ENCODE measurements at regions not wholly inside any gene's neighbourhood (a gene's known extent, or its start where the extent isn't known, plus 50 kb on each side); places are given as distances from the start of the nearest gene placed in this dataset.

GRCh38 chr7:52980129-52980528, 55.3 kb upstream of the POM121L12 start:
- ATAC-seq (no peak), DNase-seq (no peak)
- Histone ChIP-seq H3K27me3 (ENCODE audit: control insufficient read depth, insufficient read depth) (no peaks in the 10 kb centered on the region), H3K4me3 (ENCODE audit: low read length) (no peak overlapping the region), H3K27ac (ENCODE audit: low read length) (no peak overlapping the region), H3K9me3 (ENCODE audit: control insufficient read depth, low read length) (peaks cover under 1% of the 10 kb centered on the region), H3K4me1 (ENCODE audit: control insufficient read depth, insufficient read depth, low read length) (no peaks in the 10 kb centered on the region)
- intact Hi-C loops (cut with DNase I) = no loop called here

GRCh38 chr7:52973126-52973525, 62.3 kb upstream of the POM121L12 start:
- Histone ChIP-seq H3K4me1 (ENCODE audit: control insufficient read depth, insufficient read depth, low read length) (no peaks in the 10 kb centered on the region), H3K9me3 (ENCODE audit: control insufficient read depth, low read length) (no peaks in the 10 kb centered on the region), H3K4me3 (ENCODE audit: low read length) (no peak overlapping the region), H3K27me3 (ENCODE audit: control insufficient read depth, insufficient read depth) (no peaks in the 10 kb centered on the region), H3K27ac (ENCODE audit: low read length) (no peak overlapping the region)
- ATAC-seq = no peak
- DNase-seq = no peak
- intact Hi-C loops (cut with DNase I) = no loop called here

- Histone ChIP-seq H3K4me1 (ENCODE audit: control insufficient read depth, insufficient read depth, low read length) (no peaks in the 10 kb centered on the region), H3K27ac (ENCODE audit: low read length) (no peak overlapping the region), H3K9me3 (ENCODE audit: control insufficient read depth, low read length) (no peaks in the 10 kb centered on the region), H3K27me3 (ENCODE audit: control insufficient read depth, insufficient read depth) (no peaks in the 10 kb centered on the region), H3K4me3 (ENCODE audit: low read length) (no peak overlapping the region)
- peak; percentile 77 to 97 for ATAC-seq
- DNase-seq = no peak
- intact Hi-C loops (cut with DNase I) = no loop called here
- WGBS = 67% methylated on average over 7 of the region's 7 CpGs
Observed at GRCh38 chr7:52962402-52963076, 72.9 kb upstream of the POM121L12 start.

- Histone ChIP-seq H3K4me3 (ENCODE audit: low read length) (no peak overlapping the region), H3K9me3 (ENCODE audit: control insufficient read depth, low read length) (no peaks in the 10 kb centered on the region), H3K27me3 (ENCODE audit: control insufficient read depth, insufficient read depth) (no peaks in the 10 kb centered on the region), H3K4me1 (ENCODE audit: control insufficient read depth, insufficient read depth, low read length) (no peaks in the 10 kb centered on the region), H3K27ac (ENCODE audit: low read length) (no peak overlapping the region)
- 40% methylated on average over 1 of the region's 1 CpG for WGBS
- no peak for ATAC-seq
- intact Hi-C loops (cut with DNase I) = no loop called here
- no peak for DNase-seq
Observed at GRCh38 chr7:52961084-52961483, 74.3 kb upstream of the POM121L12 start.

GRCh38 chr7:52959878-52960660, 75.4 kb upstream of the POM121L12 start:
- 59% methylated on average over 4 of the region's 4 CpGs for WGBS
- Histone ChIP-seq H3K9me3 (ENCODE audit: control insufficient read depth, low read length) (no peaks in the 10 kb centered on the region), H3K27ac (ENCODE audit: low read length) (no peak overlapping the region), H3K4me3 (ENCODE audit: low read length) (no peak overlapping the region), H3K27me3 (ENCODE audit: control insufficient read depth, insufficient read depth) (no peaks in the 10 kb centered on the region), H3K4me1 (ENCODE audit: control insufficient read depth, insufficient read depth, low read length) (no peaks in the 10 kb centered on the region)
- intact Hi-C loops (cut with DNase I) = no loop called here
- ATAC-seq (no peak), DNase-seq (no peak)

- Histone ChIP-seq H3K9me3 (ENCODE audit: control insufficient read depth, low read length) (no peaks in the 10 kb centered on the region), H3K27me3 (ENCODE audit: control insufficient read depth, insufficient read depth) (no peaks in the 10 kb centered on the region), H3K27ac (ENCODE audit: low read length) (no peak overlapping the region), H3K4me3 (ENCODE audit: low read length) (no peak overlapping the region), H3K4me1 (ENCODE audit: control insufficient read depth, insufficient read depth, low read length) (no peaks in the 10 kb centered on the region)
- DNase-seq = no peak
- WGBS = 88% methylated on average over 1 of the region's 1 CpG
- no peak for ATAC-seq
- intact Hi-C loops (cut with DNase I) = no loop called here
Observed at GRCh38 chr7:52959336-52959735, 76.1 kb upstream of the POM121L12 start.

GRCh38 chr7:52958621-52959140, 76.8 kb upstream of the POM121L12 start:
- 80% methylated on average over 4 of the region's 4 CpGs for WGBS
- ATAC-seq (no peak), DNase-seq (no peak)
- no peaks in the 10 kb centered on the region for H3K27me3 ChIP-seq (ENCODE audit: control insufficient read depth, insufficient read depth)
- no peaks in the 10 kb centered on the region for H3K4me1 ChIP-seq (ENCODE audit: control insufficient read depth, insufficient read depth, low read length)
- no peak overlapping the region for H3K4me3 ChIP-seq (ENCODE audit: low read length)
- H3K27ac ChIP-seq (ENCODE audit: low read length) = no peak overlapping the region
- intact Hi-C loops (cut with DNase I) = no loop called here
- no peaks in the 10 kb centered on the region for H3K9me3 ChIP-seq (ENCODE audit: control insufficient read depth, low read length)

- H3K4me3 ChIP-seq (ENCODE audit: low read length) = no peak overlapping the region
- H3K27me3 ChIP-seq (ENCODE audit: control insufficient read depth, insufficient read depth) = no peaks in the 10 kb centered on the region
- no peaks in the 10 kb centered on the region for H3K9me3 ChIP-seq (ENCODE audit: control insufficient read depth, low read length)
- no peak for ATAC-seq
- H3K4me1 ChIP-seq (ENCODE audit: control insufficient read depth, insufficient read depth, low read length) = no peaks in the 10 kb centered on the region
- no peak for DNase-seq
- intact Hi-C loops (cut with DNase I) = no loop called here
- H3K27ac ChIP-seq (ENCODE audit: low read length) = no peak overlapping the region
- WGBS = 32% methylated on average over 10 of the region's 10 CpGs
Observed at GRCh38 chr7:52956379-52956915, 79.0 kb upstream of the POM121L12 start.

GRCh38 chr7:52955522-52955921, 79.9 kb upstream of the POM121L12 start:
- H3K4me1 ChIP-seq (ENCODE audit: control insufficient read depth, insufficient read depth, low read length) = no peaks in the 10 kb centered on the region
- no peak for DNase-seq
- ATAC-seq = no peak
- no peak overlapping the region for H3K4me3 ChIP-seq (ENCODE audit: low read length)
- no peak overlapping the region for H3K27ac ChIP-seq (ENCODE audit: low read length)
- no peaks in the 10 kb centered on the region for H3K27me3 ChIP-seq (ENCODE audit: control insufficient read depth, insufficient read depth)
- H3K9me3 ChIP-seq (ENCODE audit: control insufficient read depth, low read length) = no peaks in the 10 kb centered on the region
- WGBS = 92% methylated on average over 2 of the region's 2 CpGs
- intact Hi-C loops (cut with DNase I) = no loop called here

GRCh38 chr7:52944921-52945320, 90.5 kb upstream of the POM121L12 start:
- H3K27me3 ChIP-seq (ENCODE audit: control insufficient read depth, insufficient read depth) = no peaks in the 10 kb centered on the region
- H3K4me3 ChIP-seq (ENCODE audit: low read length) = no peak overlapping the region
- ATAC-seq = no peak
- no peak overlapping the region for H3K27ac ChIP-seq (ENCODE audit: low read length)
- intact Hi-C loops (cut with DNase I) = no loop called here
- no peaks in the 10 kb centered on the region for H3K9me3 ChIP-seq (ENCODE audit: control insufficient read depth, low read length)
- no peak for DNase-seq
- WGBS = 93% methylated on average over 2 of the region's 2 CpGs
- H3K4me1 ChIP-seq (ENCODE audit: control insufficient read depth, insufficient read depth, low read length) = no peaks in the 10 kb centered on the region

- DNase-seq = no peak
- H3K4me1 ChIP-seq (ENCODE audit: control insufficient read depth, insufficient read depth, low read length) = no peaks in the 10 kb centered on the region
- 53% methylated on average over 3 of the region's 3 CpGs for WGBS
- ATAC-seq = no peak
- H3K4me3 ChIP-seq (ENCODE audit: low read length) = no peak overlapping the region
- H3K9me3 ChIP-seq (ENCODE audit: control insufficient read depth, low read length) = no peaks in the 10 kb centered on the region
- intact Hi-C loops (cut with DNase I) = no loop called here
- H3K27me3 ChIP-seq (ENCODE audit: control insufficient read depth, insufficient read depth) = no peaks in the 10 kb centered on the region
- no peak overlapping the region for H3K27ac ChIP-seq (ENCODE audit: low read length)
Observed at GRCh38 chr7:52940481-52940880, 95.0 kb upstream of the POM121L12 start.
